WERI-Rb-1 (cell line): ENCODE measurements at regions not wholly inside any gene's neighbourhood (a gene's known extent, or its start where the extent isn't known, plus 50 kb on each side); places are given as distances from the start of the nearest gene placed in this dataset.

Source experiments
- DNase-seq: peaks from one replicate; pipeline ENCODE4 v3.0.0-alpha.2; 2020
- H3K27ac ChIP-seq: fragments of 250-450 bp; sonication (Bioruptor Pico); 2 replicates; pipeline ENCODE4 v1.5.1; 2020; ENCODE audit warnings: mild to moderate bottlenecking, moderate library complexity
- H3K27me3 ChIP-seq: fragments of 250-450 bp; sonication (Bioruptor Pico); 2 replicates; pipeline ENCODE4 v1.5.1; 2021; ENCODE audit warnings: mild to moderate bottlenecking, low read depth, moderate library complexity; ENCODE audit not compliant: insufficient read depth, severe bottlenecking
- H3K36me3 ChIP-seq: fragments of 250-450 bp; sonication (Bioruptor Pico); 2 replicates; pipeline ENCODE4 v1.5.1; 2020; ENCODE audit warnings: mild to moderate bottlenecking, moderate library complexity
- H3K4me3 ChIP-seq: 2 replicates; pipeline ENCODE4 v1.5.1; 2011; ENCODE audit warnings: low read depth, mild to moderate bottlenecking, control low read depth, low read length
- H3K9me3 ChIP-seq: fragments of 250-450 bp; sonication (Bioruptor Pico); 2 replicates; pipeline ENCODE4 v1.5.1; 2021; ENCODE audit warnings: mild to moderate bottlenecking, moderate library complexity; ENCODE audit not compliant: severe bottlenecking
- TF ChIP-seq, protein P1 (sequence below): IDR thresholded peaks from 2 replicates; pipeline ENCODE4 v1.5.1; 2011; ENCODE audit warnings: low read depth, mild to moderate bottlenecking, control low read depth, inconsistent platforms, low read length

DNA sequence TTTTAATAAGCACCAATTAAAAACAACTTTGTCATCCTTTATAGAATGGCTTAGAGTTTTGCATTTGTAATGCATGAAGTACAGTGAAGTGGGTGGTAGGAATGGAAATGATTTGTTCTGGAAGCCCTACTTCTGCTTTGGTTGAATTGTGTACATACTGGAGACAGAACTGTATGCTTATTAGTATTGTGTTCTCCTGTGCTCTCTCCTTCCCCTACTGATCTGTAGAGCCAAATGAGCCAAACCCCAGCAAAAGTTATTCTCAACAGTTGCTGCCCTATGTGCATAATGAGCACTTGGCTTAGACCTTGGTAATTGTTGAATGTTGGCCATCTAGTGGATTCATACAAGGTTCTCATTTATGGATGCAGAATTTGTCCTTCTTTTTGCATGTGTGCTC, 916.1 kb downstream of the GALC start:
- Histone ChIP-seq H3K9me3 (no peaks in the 10 kb centered on the region), H3K27me3 (no peaks in the 10 kb centered on the region), H3K27ac (no peak overlapping the region), H3K36me3 (no peaks in the 10 kb centered on the region), H3K4me3 (no peak overlapping the region)
- TF ChIP-seq, protein P1, sequence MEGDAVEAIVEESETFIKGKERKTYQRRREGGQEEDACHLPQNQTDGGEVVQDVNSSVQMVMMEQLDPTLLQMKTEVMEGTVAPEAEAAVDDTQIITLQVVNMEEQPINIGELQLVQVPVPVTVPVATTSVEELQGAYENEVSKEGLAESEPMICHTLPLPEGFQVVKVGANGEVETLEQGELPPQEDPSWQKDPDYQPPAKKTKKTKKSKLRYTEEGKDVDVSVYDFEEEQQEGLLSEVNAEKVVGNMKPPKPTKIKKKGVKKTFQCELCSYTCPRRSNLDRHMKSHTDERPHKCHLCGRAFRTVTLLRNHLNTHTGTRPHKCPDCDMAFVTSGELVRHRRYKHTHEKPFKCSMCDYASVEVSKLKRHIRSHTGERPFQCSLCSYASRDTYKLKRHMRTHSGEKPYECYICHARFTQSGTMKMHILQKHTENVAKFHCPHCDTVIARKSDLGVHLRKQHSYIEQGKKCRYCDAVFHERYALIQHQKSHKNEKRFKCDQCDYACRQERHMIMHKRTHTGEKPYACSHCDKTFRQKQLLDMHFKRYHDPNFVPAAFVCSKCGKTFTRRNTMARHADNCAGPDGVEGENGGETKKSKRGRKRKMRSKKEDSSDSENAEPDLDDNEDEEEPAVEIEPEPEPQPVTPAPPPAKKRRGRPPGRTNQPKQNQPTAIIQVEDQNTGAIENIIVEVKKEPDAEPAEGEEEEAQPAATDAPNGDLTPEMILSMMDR, result no peak
- DNase-seq, result no peak

- Histone ChIP-seq H3K4me3 (no peak overlapping the region), H3K27me3 (no peaks in the 10 kb centered on the region), H3K36me3 (no peaks in the 10 kb centered on the region), H3K27ac (no peak overlapping the region), H3K9me3 (no peaks in the 10 kb centered on the region)
- no peak for DNase-seq
- TF ChIP-seq, protein P1, result no peak
Measured at GRCh38 chr14:87076146-87076545, 916.8 kb downstream of the GALC start.

- no peaks in the 10 kb centered on the region for H3K9me3 ChIP-seq
- H3K4me3 ChIP-seq, result no peak overlapping the region
- no peaks in the 10 kb centered on the region for H3K27me3 ChIP-seq
- TF ChIP-seq, protein P1, result no peak
- no peak overlapping the region for H3K27ac ChIP-seq
- H3K36me3 ChIP-seq, result no peaks in the 10 kb centered on the region
- DNase-seq, result no peak
Measured at GRCh38 chr14:87073880-87074570, 919.0 kb downstream of the GALC start.

DNA sequence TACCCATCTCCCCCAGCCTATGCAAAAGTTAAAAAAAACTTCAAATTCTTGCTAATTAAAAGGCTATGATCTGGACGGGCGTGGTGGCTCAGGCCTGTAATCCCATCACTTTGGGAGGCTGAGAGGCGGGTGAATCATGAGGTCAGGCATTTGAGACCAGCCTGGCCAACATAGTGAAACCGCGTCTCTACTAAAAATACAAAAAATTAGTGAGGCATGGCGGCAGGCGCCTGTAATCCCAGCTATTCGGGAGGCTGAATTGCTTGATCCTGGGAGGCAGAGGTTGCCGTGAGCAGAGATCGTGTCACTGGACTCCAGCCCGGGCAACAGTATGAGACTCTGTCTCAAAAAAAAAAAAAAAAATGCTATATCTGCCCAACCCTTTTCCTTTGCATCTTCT, 925.4 kb downstream of the GALC start:
- TF ChIP-seq, protein P1, result no peak
- no peaks in the 10 kb centered on the region for H3K27me3 ChIP-seq
- H3K27ac ChIP-seq, result peak overlapping the region; percentile 4
- H3K36me3 ChIP-seq, result no peaks in the 10 kb centered on the region
- H3K4me3 ChIP-seq, result peak overlapping the region; percentile 33
- peak; percentile 64 for DNase-seq
- H3K9me3 ChIP-seq, result no peaks in the 10 kb centered on the region

DNA sequence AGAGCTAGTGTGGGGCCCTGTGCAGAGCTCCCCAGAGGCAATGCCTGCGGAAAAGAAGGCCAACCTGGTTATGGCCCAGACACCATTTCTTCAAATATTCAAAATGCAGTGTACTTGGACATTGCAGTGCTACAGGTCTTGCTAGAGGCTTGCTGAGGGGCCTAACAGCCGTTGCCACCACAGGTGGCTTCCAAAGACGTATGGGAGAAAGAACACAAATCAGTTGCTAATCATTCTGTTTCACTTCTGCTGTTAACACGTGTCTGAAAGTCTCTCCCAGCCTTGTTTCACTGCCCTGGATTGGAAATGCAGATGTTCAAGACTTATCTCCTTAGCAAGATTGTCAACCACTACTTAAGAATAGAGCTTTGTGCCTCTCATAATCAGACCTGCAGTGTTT, 925.9 kb downstream of the GALC start:
- no peaks in the 10 kb centered on the region for H3K36me3 ChIP-seq
- H3K27ac ChIP-seq, result peak overlapping the region; percentile 23; the same call in 1 of the 2 replicates

More for the DNA sequence above, 925.9 kb downstream of the GALC start:
- TF ChIP-seq, protein P1, result no peak
- Histone ChIP-seq H3K9me3 (no peaks in the 10 kb centered on the region), H3K4me3 (peak overlapping the region; percentile 33), H3K27me3 (no peaks in the 10 kb centered on the region)
- peak; percentile 55 for DNase-seq
